GM06990 (cell line): ENCODE measurements at regions not wholly inside any gene's neighbourhood (a gene's known extent, or its start where the extent isn't known, plus 50 kb on each side); places are given as distances from the start of the nearest gene placed in this dataset.

ENCODE experiments used
- DNase-seq: peaks from one replicate; pipeline ENCODE4 v3.0.0-alpha.2; 2011; ENCODE audit not compliant: insufficient read length; ENCODE audit errors: extremely low read depth
- H3K27me3 ChIP-seq: replicated peaks from 2 replicates; pipeline ENCODE4 v1.6.0; 2011; ENCODE audit warnings: low read length; ENCODE audit not compliant: control insufficient read depth, insufficient read depth
- H3K36me3 ChIP-seq: 2 replicates; pipeline ENCODE4 v1.5.1; 2011; ENCODE audit warnings: low read length; ENCODE audit not compliant: control insufficient read depth, insufficient read depth
- H3K4me3 ChIP-seq: replicated peaks from 2 replicates; pipeline ENCODE4 v1.5.1; 2011; ENCODE audit warnings: low read depth, mild to moderate bottlenecking, control low read depth, low read length
- CTCF ChIP-seq: IDR thresholded peaks from 2 replicates; pipeline ENCODE4 v1.5.1; 2011; ENCODE audit warnings: low read length, control low read depth, mild to moderate bottlenecking, inconsistent platforms; ENCODE audit not compliant: insufficient read depth, poor library complexity, severe bottlenecking

GRCh38 chr9:81245254-81245956 lies 443.9 kb downstream of the TLE1 start:
- Histone ChIP-seq H3K27me3 (no peaks in the 10 kb centered on the region), H3K36me3 (no peaks in the 10 kb centered on the region), H3K4me3 (no peak overlapping the region)
- DNase-seq, result no peak
- no peak for TF ChIP-seq CTCF

DNA sequence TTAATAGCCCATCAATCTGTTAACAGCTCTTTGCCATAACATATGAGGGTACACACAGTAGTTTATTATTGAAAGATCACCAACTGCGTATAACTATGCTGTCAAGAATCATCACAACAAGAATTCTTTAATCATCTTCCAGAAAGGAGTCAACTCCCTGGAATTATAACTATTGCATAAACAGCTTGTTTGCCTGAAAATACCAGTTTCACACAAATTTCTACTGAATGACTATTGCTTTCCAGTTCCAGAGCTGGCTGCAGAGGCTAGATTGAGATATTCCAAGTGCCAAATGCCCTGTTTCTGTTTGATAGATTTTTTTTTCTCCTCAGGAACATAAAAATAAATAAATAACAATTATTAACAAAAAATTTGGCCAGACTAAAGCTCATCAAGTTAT lies 444.7 kb downstream of the TLE1 start:
- Histone ChIP-seq H3K36me3 (no peaks in the 10 kb centered on the region), H3K27me3 (no peaks in the 10 kb centered on the region), H3K4me3 (no peak overlapping the region)
- no peak for TF ChIP-seq CTCF
- DNase-seq, result no peak

GRCh38 chr9:81242866-81243265 lies 446.5 kb downstream of the TLE1 start:
- no peak for TF ChIP-seq CTCF
- no peaks in the 10 kb centered on the region for H3K27me3 ChIP-seq
- no peak overlapping the region for H3K4me3 ChIP-seq
- no peaks in the 10 kb centered on the region for H3K36me3 ChIP-seq
- DNase-seq, result no peak

DNA sequence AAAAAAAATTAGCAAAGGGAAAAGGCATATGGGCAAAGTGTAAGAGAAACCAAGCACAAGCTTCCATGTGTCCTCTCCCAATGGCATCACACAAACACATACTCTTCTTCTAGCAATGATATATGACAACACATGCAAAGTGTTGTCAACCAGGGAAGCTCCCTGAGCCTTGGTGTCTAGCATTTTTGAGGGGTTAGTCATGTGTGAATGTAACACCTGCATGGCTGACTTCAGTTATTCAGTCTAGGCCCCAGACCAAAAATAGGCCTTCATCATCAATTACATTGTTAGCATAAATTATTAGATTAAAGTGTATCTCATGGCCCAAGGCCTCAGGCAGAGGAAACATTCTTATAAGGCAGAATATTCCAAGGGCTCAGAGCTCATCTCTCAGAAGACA lies 450.0 kb downstream of the TLE1 start:
- Histone ChIP-seq H3K36me3 (no peaks in the 10 kb centered on the region), H3K27me3 (no peaks in the 10 kb centered on the region), H3K4me3 (no peak overlapping the region)
- TF ChIP-seq CTCF, result no peak
- no peak for DNase-seq

DNA sequence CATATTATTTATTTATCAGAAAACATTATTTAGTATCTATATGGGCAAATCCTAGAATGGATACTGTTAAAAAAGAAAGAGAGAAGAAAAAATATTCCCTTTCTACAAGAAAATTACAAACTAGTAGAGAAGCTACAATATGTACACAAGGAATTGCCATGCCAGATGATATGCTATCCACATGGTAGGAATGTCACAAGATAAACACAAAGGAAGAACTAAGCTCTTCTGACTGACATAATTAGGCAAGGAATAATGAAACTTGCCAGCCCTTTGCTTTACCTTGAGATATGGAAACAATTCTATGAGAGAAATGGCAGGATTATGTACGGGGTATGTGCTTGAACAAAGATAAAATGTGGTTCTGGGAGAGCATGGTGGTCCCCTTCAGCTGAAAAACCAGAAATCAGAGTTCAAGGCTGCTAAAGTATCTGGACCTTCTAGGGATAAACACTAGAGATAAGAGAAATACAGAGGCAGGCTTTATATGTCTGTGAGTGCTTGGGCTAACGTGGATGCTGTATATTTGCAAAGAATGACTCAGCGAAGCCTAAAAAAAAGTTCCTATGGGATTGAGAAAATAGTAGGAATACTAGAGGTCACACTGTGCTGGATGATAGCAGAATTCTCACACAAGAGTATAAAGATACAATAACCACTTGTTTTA lies 451.6 kb downstream of the TLE1 start:
- no peak for TF ChIP-seq CTCF
- DNase-seq, result no peak
- Histone ChIP-seq H3K4me3 (no peak overlapping the region), H3K27me3 (no peaks in the 10 kb centered on the region), H3K36me3 (no peaks in the 10 kb centered on the region)
